ENCODE measurements at regions not wholly inside any gene's neighbourhood (a gene's known extent, or its start where the extent isn't known, plus 50 kb on each side); places are given as distances from the start of the nearest gene placed in this dataset.

- no peak for DNase-seq
These were observed 62.9 kb upstream of the IL17B start for GRCh38 chr5:149441986-149442385.

DNA sequence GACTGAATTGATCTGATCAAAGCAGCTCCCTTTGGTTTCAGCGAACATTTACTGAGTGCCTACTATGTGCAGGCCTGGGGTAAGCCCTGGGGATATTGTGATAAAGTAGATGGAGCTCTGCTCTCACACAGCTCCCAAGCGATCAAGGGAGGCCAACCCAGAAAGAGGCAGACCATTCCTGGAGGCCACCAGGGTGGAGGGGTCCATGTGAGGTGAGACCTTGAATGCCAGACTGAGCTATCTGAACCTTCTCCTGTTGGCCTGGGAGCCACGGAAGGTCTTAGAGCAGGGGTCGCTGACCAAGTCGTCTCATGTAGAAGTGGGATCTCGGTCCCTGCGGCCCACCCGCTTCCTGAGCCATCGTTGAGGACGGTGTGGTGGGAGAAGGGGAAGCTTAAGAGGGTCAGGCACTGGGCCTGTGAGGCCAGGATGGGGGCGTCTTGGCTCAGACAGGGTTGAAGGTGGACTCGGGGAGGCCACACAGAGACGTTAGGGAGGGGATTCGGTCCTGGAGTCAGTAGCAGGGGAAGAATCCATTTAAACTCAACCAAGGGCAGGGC, 62.2 kb upstream of the IL17B start:
- no peak for DNase-seq

GRCh38 chr5:149439899-149440542, 60.9 kb upstream of the IL17B start:
- DNase-seq: no peak

- no peak for DNase-seq
These were observed 59.6 kb upstream of the IL17B start for GRCh38 chr5:149438711-149439132.

- DNase-seq: no peak
These were observed 59.2 kb upstream of the IL17B start for GRCh38 chr5:149438281-149438680.

GRCh38 chr5:149437391-149438040, 58.4 kb upstream of the IL17B start:
- DNase-seq: no peak

DNA sequence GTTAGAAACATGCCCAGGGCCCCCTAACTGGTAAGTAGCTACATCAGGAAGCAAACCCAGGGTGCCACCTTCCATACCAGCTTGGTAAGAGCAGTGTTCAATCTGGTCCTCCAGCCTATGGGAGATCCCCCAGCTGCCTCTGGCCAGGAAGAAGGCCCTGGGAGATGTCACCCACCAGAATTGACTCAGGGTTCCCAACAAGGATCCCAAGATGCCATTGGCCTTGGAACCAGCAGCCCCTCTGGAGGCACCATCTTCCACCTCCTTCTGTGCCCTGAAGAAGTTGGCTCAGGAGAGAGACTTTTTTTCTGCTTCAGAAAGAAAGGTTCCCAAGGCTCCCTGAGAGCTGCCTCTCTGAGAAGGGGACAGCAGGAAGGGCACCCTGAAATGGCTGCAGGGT, 56.6 kb upstream of the IL17B start:
- DNase-seq: no peak

GRCh38 chr5:149435015-149435376, 55.9 kb upstream of the IL17B start:
- no peak for DNase-seq

DNA sequence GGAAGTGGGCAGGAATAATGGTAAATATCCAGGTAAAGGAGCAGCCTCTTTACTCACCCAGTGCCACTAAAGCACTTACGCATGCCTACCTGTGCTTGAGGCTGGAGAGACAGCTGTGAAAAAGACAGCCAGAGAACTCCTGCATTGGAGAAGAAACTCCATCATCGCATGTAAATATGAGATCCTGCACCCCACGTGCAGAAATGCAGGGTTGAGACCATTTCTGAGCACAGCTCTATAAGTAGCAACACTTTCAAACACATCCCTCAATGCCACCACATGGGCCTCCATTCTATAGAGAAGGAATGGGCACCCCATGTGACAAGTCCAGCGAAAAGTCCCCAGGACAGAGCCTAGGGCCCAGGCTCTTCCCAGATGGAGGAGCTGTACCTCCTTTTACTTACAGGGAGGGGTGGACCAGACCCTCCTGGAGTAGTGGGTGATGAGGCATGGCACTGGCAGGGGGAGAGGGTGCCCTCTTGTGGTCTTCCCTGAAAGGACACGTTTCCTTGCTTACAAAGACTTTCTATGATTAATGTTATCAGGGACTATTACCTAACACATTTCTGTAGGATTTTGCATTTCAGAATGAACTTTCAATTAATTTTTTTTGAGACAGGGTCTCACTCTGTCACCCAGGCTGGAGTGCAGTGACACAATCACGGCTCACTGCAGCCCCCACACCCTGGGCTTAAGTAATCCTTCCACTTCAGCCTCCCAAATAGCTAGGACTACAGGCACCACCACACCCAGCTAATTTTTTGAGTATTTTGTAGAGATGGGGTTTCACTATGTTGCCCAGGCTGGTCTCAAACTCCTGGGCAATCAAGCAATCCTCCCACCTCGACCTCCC, 55.3 kb upstream of the IL17B start:
- DNase-seq: peak; percentile 56

DNA sequence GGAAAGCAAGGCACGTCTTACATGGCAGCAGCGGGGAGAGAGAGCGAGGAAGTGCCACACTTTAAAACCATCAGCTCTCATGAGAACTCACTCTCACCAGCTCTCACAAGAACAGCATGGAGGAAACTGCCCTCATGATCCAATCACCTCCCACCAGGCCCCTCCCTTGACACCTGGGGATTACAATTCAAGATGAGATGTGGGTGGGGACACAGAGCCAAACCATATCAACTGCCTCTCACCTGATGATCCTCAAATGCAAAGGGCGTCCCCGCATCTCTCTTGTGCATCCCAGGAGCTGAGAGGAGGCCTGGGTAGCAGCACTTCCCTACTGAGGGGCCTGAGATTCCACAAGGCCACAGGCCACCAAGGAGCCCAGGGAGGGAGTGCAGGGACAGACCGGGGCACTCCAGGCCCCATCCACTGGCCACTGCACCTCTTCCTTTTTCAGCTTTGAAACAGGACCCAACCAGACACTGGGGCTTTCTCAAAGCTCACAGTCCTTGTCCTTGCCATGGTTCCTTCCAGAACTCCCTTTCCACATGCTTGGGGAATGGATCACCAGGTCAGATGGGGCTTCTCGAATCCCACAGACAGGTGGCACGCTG, 54.5 kb upstream of the IL17B start:
- DNase-seq: no peak

DNA sequence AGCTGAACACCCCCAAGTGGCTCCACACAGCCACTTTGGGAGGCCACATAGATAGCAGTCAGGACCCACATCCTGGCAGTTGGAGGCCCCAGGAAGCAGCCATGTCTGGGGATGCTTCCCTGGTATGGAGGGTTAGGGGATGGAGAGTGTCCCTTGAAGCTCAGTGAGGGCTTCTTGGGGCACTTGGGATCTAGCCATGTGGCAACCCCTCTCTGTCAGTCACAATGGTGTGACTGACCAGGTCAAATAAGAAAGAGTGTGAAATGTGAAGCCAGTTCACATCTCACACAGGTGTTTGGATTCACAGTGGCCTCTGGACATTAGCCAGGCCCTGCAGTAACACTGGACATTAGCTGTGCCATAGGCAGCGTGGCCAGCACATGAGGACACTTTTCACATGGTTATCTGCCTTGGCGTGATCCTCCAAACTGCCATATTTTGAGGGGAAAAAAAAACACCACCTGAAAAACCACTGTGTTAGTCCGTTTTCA, 53.9 kb upstream of the IL17B start:
- DNase-seq: no peak

DNA sequence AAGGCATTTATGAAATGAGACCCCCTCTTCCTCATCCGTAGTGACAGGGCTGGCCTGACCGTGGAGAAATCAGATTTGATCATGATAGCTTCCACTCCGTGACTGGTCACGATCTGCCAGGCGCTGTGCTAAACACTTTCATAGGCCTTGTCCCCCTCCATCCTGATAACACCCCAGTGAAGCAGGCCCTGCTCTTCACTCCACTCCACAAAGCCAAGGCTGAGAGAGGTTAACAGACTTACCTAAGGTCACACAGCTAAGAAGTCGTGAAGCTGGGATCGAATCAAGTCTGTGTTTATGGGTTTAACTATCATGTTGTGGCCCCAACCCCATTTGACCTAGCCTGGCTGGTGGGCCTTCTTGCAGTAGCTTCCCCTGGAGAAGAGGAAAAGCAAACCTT, 53.3 kb upstream of the IL17B start:
- no peak for DNase-seq

DNA sequence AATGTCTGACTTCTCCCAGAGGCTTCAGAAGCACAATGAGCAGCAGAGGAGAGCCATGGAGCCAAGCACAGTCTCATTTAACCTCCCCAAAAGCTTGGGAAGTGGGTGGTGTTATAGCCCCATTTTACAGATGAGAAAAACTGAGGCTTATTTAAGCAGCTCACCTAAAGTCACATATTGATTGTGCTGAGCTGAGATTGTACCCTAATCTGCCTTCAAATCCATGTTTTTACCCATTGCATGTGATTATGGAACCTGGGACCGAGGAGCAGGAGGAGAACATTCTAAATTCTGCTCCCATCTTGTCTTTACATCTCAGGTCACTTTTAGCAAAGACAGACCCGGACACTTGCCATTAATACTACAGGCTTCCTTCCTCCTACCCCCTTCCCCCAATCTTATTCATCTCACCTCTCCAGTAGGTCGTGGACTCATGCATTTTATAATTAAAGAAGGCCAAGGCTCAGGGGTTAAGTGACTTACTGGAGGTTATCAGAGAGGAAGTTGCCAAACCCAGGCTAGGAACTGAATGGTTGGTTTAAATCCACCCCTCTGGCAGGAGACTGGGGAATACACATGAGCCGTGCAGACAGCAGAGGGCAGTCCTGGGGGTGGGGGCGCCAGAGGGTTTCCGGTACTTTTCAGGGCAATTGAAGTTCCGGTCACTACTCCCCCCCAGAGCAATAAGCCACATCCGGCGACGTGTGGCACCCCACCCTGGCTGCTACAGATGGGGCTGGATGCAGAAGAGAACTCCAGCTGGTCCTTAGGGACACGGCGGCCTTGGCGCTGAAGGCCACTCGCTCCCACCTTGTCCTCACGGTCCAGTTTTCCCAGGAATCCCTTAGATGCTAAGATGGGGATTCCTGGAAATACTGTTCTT, 51.0 kb upstream of the IL17B start:
- no peak for DNase-seq
